ENCODE measurements at regions not wholly inside any gene's neighbourhood (a gene's known extent, or its start where the extent isn't known, plus 50 kb on each side); places are given as distances from the start of the nearest gene placed in this dataset.

- H3K9me2 ChIP-seq (ENCODE audit: insufficient read depth, low read length), result no peaks in the 10 kb centered on the region
- no peak for TF ChIP-seq TAF1 (IDR thresholded peaks at IDR 0.05; ENCODE audit: low read depth)
- TF ChIP-seq EP300 (conservative IDR thresholded peaks at IDR 0.05; ENCODE audit: poor library complexity, severe bottlenecking), result no peak
- TF ChIP-seq EZH2 (IDR thresholded peaks at IDR 0.05; ENCODE audit: borderline replicate concordance, insufficient read depth, low read length, poor library complexity, severe bottlenecking), result no peak
- TF ChIP-seq SMC3 (conservative IDR thresholded peaks at IDR 0.05; ENCODE audit: poor library complexity), result no peak
- TF ChIP-seq REST (IDR thresholded peaks at IDR 0.05; ENCODE audit: borderline replicate concordance), result no peak
- no peak for TF ChIP-seq MXI1 (conservative IDR thresholded peaks at IDR 0.05; ENCODE audit: poor library complexity, severe bottlenecking)
- TF ChIP-seq CTCF (IDR thresholded peaks at IDR 0.05; ENCODE audit: poor library complexity, severe bottlenecking), result no peak
- TF ChIP-seq POLR2AphosphoS5 (IDR thresholded peaks at IDR 0.05), result no peak
These were observed 731.3 kb downstream of the DTWD2 start for GRCh38 chr5:118257066-118257465.

GRCh38 chr5:118253225-118254061, 734.9 kb downstream of the DTWD2 start:
- Histone ChIP-seq H3K79me2 (replicated peaks; ENCODE audit: insufficient read depth, low read length) (no peaks in the 10 kb centered on the region), H3K27me3 (ENCODE audit: insufficient read depth, low read depth, low read length) (no peaks in the 10 kb centered on the region), H4K20me1 (ENCODE audit: insufficient read depth) (no peaks in the 10 kb centered on the region), H3K36me3 (ENCODE audit: insufficient read depth, low read length) (no peaks in the 10 kb centered on the region), H3K4me3 (ENCODE audit: low read length) (no peak overlapping the region), H3K4me2 (ENCODE audit: low read length) (no peak overlapping the region), H3K9me3 (ENCODE audit: low read length) (peaks cover 5% of the 10 kb centered on the region), H3F3A (ENCODE audit: insufficient read depth, low read length, poor library complexity, severe bottlenecking) (no peaks in the 10 kb centered on the region), H2AFZ (ENCODE audit: low read depth, low read length) (no peak overlapping the region), H3K9ac (ENCODE audit: low read length) (no peak overlapping the region), H3K27ac (ENCODE audit: low read length) (no peak overlapping the region), H3K9me2 (ENCODE audit: insufficient read depth, low read length) (no peaks in the 10 kb centered on the region)
- TF ChIP-seq CTCF (IDR thresholded peaks at IDR 0.05; ENCODE audit: poor library complexity, severe bottlenecking) (no peak), SMC3 (conservative IDR thresholded peaks at IDR 0.05; ENCODE audit: poor library complexity) (no peak), TAF1 (IDR thresholded peaks at IDR 0.05; ENCODE audit: low read depth) (no peak), MXI1 (conservative IDR thresholded peaks at IDR 0.05; ENCODE audit: poor library complexity, severe bottlenecking) (no peak), REST (IDR thresholded peaks at IDR 0.05; ENCODE audit: borderline replicate concordance) (no peak), POLR2AphosphoS5 (IDR thresholded peaks at IDR 0.05) (no peak)

More at GRCh38 chr5:118257066-118257465, 731.3 kb downstream of the DTWD2 start:
- Histone ChIP-seq H2AFZ (ENCODE audit: low read depth, low read length) (no peak overlapping the region), H3K27ac (ENCODE audit: low read length) (no peak overlapping the region), H3K36me3 (ENCODE audit: insufficient read depth, low read length) (no peaks in the 10 kb centered on the region), H3K9ac (ENCODE audit: low read length) (no peak overlapping the region), H3K79me2 (replicated peaks; ENCODE audit: insufficient read depth, low read length) (no peaks in the 10 kb centered on the region), H4K20me1 (ENCODE audit: insufficient read depth) (no peaks in the 10 kb centered on the region), H3K9me3 (ENCODE audit: low read length) (no peaks in the 10 kb centered on the region), H3F3A (ENCODE audit: insufficient read depth, low read length, poor library complexity, severe bottlenecking) (no peaks in the 10 kb centered on the region), H3K4me3 (ENCODE audit: low read length) (no peak overlapping the region), H3K27me3 (ENCODE audit: insufficient read depth, low read depth, low read length) (no peaks in the 10 kb centered on the region), H3K4me2 (ENCODE audit: low read length) (no peak overlapping the region)
